Osteoblast (primary cell): ENCODE measurements at regions not wholly inside any gene's neighbourhood (a gene's known extent, or its start where the extent isn't known, plus 50 kb on each side); places are given as distances from the start of the nearest gene placed in this dataset.

Experiments used
- DNase-seq: peaks from one replicate; pipeline ENCODE4 v3.0.0; 2011; ENCODE audit warnings: low spot score, mixed read lengths; ENCODE audit not compliant: insufficient read length; ENCODE audit errors: missing footprints
- H2AFZ ChIP-seq: 2 replicates; pipeline ENCODE4 v1.6.0; 2011; ENCODE audit warnings: mild to moderate bottlenecking, low read length
- H3K27ac ChIP-seq: 2 replicates; pipeline ENCODE4 v1.5.1; 2011; ENCODE audit warnings: mild to moderate bottlenecking, low read depth, low read length, moderate library complexity
- H3K27me3 ChIP-seq: 2 replicates; pipeline ENCODE4 v1.6.0; 2012; ENCODE audit warnings: mild to moderate bottlenecking, control low read depth, inconsistent platforms, low read length, moderate library complexity; ENCODE audit not compliant: insufficient read depth
- H3K36me3 ChIP-seq: 2 replicates; pipeline ENCODE4 v1.5.1; 2011; ENCODE audit warnings: mild to moderate bottlenecking, low read length, control low read depth, moderate library complexity; ENCODE audit not compliant: insufficient read depth
- H3K4me1 ChIP-seq: 2 replicates; pipeline ENCODE4 v1.5.1; 2011; ENCODE audit warnings: mild to moderate bottlenecking, low read length, control low read depth, moderate library complexity; ENCODE audit not compliant: insufficient read depth
- H3K4me2 ChIP-seq: 2 replicates; pipeline ENCODE4 v1.6.0; 2011; ENCODE audit warnings: mild to moderate bottlenecking, low read length; ENCODE audit not compliant: insufficient read depth
- H3K4me3 ChIP-seq: fragments of 200-600 bp; sonication (generic); 3 replicates; pipeline ENCODE4 v1.5.1; 2012; ENCODE audit warnings: mild to moderate bottlenecking, low read length, inconsistent platforms; ENCODE audit not compliant: insufficient read depth
- H3K79me2 ChIP-seq: 2 replicates; pipeline ENCODE4 v1.6.0; 2012; ENCODE audit warnings: mild to moderate bottlenecking, low read length, control low read depth, inconsistent platforms; ENCODE audit not compliant: insufficient read depth
- H3K9me3 ChIP-seq: 2 replicates; pipeline ENCODE4 v1.5.1; 2011; ENCODE audit warnings: low read depth, low read length, control low read depth
- H4K20me1 ChIP-seq: 2 replicates; pipeline ENCODE4 v1.6.0; 2012; ENCODE audit warnings: mild to moderate bottlenecking, low read length, control low read depth; ENCODE audit not compliant: insufficient read depth
- TF ChIP-seq, protein P1 (sequence below): IDR thresholded peaks from 2 replicates; pipeline ENCODE4 v1.5.1; 2011; ENCODE audit warnings: mild to moderate bottlenecking, low read depth, low read length, moderate library complexity; ENCODE audit errors: extremely low read depth

DNA sequence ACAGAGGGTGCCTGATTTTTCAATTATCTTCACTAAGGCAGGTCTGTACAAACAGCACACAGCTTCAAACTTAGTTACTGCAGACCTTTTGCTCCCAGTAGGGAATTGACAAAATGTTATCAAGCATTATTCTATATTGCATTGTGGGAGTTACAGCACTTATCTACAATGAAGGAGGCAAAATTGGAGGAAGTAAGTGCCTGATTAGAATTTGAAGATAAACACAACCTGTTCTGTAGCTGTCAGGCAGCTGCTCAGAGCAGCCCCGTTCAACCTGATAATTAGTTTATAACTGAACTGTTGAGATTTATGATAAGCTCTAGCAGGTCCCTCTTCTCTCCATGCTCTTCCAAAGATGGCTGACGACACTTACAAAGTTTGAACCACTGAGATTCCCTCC is 364.4 kb upstream of the CYRIA start:
- H3K27ac ChIP-seq = no peak overlapping the region
- H3K36me3 ChIP-seq = no peaks in the 10 kb centered on the region
- H2AFZ ChIP-seq = no peak overlapping the region
- H3K9me3 ChIP-seq = no peaks in the 10 kb centered on the region
- no peak overlapping the region for H3K4me3 ChIP-seq
- no peaks in the 10 kb centered on the region for H3K4me1 ChIP-seq
- no peak for DNase-seq
- no peaks in the 10 kb centered on the region for H3K27me3 ChIP-seq
- no peaks in the 10 kb centered on the region for H3K79me2 ChIP-seq
- no peak overlapping the region for H3K4me2 ChIP-seq
- H4K20me1 ChIP-seq = no peaks in the 10 kb centered on the region
- TF ChIP-seq, protein P1, sequence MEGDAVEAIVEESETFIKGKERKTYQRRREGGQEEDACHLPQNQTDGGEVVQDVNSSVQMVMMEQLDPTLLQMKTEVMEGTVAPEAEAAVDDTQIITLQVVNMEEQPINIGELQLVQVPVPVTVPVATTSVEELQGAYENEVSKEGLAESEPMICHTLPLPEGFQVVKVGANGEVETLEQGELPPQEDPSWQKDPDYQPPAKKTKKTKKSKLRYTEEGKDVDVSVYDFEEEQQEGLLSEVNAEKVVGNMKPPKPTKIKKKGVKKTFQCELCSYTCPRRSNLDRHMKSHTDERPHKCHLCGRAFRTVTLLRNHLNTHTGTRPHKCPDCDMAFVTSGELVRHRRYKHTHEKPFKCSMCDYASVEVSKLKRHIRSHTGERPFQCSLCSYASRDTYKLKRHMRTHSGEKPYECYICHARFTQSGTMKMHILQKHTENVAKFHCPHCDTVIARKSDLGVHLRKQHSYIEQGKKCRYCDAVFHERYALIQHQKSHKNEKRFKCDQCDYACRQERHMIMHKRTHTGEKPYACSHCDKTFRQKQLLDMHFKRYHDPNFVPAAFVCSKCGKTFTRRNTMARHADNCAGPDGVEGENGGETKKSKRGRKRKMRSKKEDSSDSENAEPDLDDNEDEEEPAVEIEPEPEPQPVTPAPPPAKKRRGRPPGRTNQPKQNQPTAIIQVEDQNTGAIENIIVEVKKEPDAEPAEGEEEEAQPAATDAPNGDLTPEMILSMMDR = no peak

DNA sequence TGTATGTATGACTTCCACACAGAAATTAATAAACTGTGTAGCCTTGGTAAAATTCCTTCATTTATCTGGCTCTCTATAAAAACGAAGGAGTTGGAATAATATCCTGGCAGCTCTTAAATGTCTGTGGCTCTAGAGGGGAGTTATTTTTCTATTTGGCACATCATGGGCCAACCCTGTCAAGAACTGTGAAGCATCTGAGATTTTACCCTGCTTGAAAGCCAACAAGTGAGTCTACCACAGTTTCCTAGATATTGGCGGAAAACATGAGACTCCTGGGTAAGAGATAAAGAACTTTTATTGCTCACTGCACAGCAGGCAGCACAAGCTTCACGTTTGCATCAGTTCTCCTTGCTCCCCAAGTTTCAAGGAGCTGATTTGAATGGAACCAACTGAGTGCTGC is 346.7 kb upstream of the CYRIA start:
- H3K36me3 ChIP-seq = no peaks in the 10 kb centered on the region
- no peaks in the 10 kb centered on the region for H3K27me3 ChIP-seq
- H2AFZ ChIP-seq = no peak overlapping the region
- H3K79me2 ChIP-seq = no peaks in the 10 kb centered on the region
- no peak for DNase-seq
- no peak overlapping the region for H3K27ac ChIP-seq
- no peak overlapping the region for H3K4me3 ChIP-seq
- peaks cover 4% of the 10 kb centered on the region for H3K9me3 ChIP-seq
- no peak overlapping the region for H3K4me2 ChIP-seq
- TF ChIP-seq, protein P1 = no peak
- H4K20me1 ChIP-seq = no peaks in the 10 kb centered on the region
- no peaks in the 10 kb centered on the region for H3K4me1 ChIP-seq

DNA sequence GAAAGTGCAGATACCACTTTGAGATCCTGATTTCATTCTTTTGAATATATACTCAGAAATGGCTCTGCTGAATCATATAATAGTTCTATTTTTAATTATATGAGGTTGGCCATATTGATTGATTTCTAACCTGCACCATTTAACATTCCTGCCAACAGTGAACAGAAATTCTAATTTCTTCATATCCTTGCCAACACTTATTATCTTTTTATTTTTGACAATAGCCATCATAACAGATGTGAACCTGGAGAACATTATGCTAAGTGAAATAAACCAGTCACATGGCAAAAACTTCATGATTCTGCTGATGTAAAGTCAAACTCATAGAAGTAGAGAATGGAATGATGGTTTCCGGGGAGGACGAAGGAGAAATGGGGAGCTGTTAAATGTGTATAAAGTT is 344.5 kb upstream of the CYRIA start:
- no peak overlapping the region for H3K4me2 ChIP-seq
- H3K27ac ChIP-seq = no peak overlapping the region
- TF ChIP-seq, protein P1 = no peak
- no peaks in the 10 kb centered on the region for H3K79me2 ChIP-seq
- no peaks in the 10 kb centered on the region for H3K27me3 ChIP-seq
- no peaks in the 10 kb centered on the region for H4K20me1 ChIP-seq
- H3K4me1 ChIP-seq = no peaks in the 10 kb centered on the region
- no peaks in the 10 kb centered on the region for H3K36me3 ChIP-seq
- no peak overlapping the region for H3K4me3 ChIP-seq
- peaks cover 4% of the 10 kb centered on the region for H3K9me3 ChIP-seq
- no peak overlapping the region for H2AFZ ChIP-seq
- no peak for DNase-seq

DNA sequence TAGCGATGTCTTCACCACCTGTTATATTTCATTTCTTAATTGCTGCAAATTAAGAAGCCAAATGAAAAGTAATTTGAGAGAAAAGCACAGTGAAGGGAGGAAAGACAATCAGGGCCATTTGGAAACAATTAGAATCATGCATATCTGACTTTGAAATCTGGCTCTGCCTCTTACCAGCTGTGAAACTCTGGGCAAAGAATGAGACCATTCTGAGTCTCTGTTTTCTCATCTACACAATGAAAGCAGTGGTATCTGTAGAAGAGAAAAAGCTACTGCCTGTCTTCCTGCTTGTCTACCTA is 334.5 kb upstream of the CYRIA start:
- H3K4me2 ChIP-seq = no peak overlapping the region
- no peak overlapping the region for H2AFZ ChIP-seq
- no peak for DNase-seq
- H3K79me2 ChIP-seq = no peaks in the 10 kb centered on the region
- H3K4me1 ChIP-seq = no peaks in the 10 kb centered on the region
- H4K20me1 ChIP-seq = no peaks in the 10 kb centered on the region
- no peak overlapping the region for H3K4me3 ChIP-seq
- TF ChIP-seq, protein P1 = no peak
- H3K27ac ChIP-seq = no peak overlapping the region
- no peaks in the 10 kb centered on the region for H3K27me3 ChIP-seq
- no peaks in the 10 kb centered on the region for H3K36me3 ChIP-seq
- H3K9me3 ChIP-seq = no peaks in the 10 kb centered on the region
